K562 (cell line): ENCODE measurements at regions not wholly inside any gene's neighbourhood (a gene's known extent, or its start where the extent isn't known, plus 50 kb on each side); places are given as distances from the start of the nearest gene placed in this dataset.

Source experiments
- ATAC-seq: fragments of 200-7000 bp; cut with Tn5 transposase; 3 replicates; pipeline ENCODE4 v1.9.1; 2020; ENCODE audit warnings: moderate library complexity
- BruUV-seq: library from RNA; stranded (reverse); fragments of 400-500 nt; replicated peaks from 2 replicates; lab custom pipeline; 2021; lab: Mats Ljungman, UMichigan
- CTCF ChIA-PET: fragments of 300-600 bp; formaldehyde crosslinking; extraction: SDS; loops from one replicate; lab custom pipeline; 2021; ENCODE audit warnings: low intra/inter-chr PET ratio; lab: Yijun Ruan, JAX
- POLR2A ChIA-PET: fragments of 300-600, 350-650 bp; sonication (Branson Sonifier 250); formaldehyde crosslinking; extraction: SDS; loops from one replicate; lab custom pipeline; 2021; ENCODE audit warnings: antibody characterized with exemption, inconsistent platforms; lab: Yijun Ruan, JAX
- DNase-seq, 4 experiments: peaks; one replicate each; pipeline versions ENCODE4 v3.0.0 to v3.0.0-alpha.2; 2011 to 2018; ENCODE audit warnings: low spot score in 3 of 4, mixed read lengths in 3 of 4; ENCODE audit errors: extremely low read depth in 1 of 4
- FAIRE-seq: peaks from 2 replicates; lab custom pipeline; 2011; peaks lifted over from hg19 to GRCh38; lab: Jason Lieb, UNC
- H2AFZ ChIP-seq: 2 replicates; pipeline ENCODE4 v1.6.0; 2011; ENCODE audit warnings: low read depth, low read length, control low read depth, inconsistent platforms
- H3K27ac ChIP-seq: fragments of 200-600 bp; 3 replicates; pipeline ENCODE4 v1.8.0; 2011; ENCODE audit warnings: low read depth, mild to moderate bottlenecking, control low read depth, inconsistent platforms, low read length, moderate library complexity, mixed read lengths; ENCODE audit errors: extremely low read depth
- H3K27me3 ChIP-seq, 2 experiments: fragments of 300-600 bp in 1 of 2; 2 replicates in 1 of 2; 3 replicates in 1 of 2; pipeline versions ENCODE4 v1.6.0 to v1.8.0; 2011; ENCODE audit warnings: inconsistent platforms in 2 of 2, low read length in 2 of 2, mild to moderate bottlenecking in 1 of 2, mixed read lengths in 1 of 2, moderate library complexity in 1 of 2; ENCODE audit not compliant: control insufficient read depth in 2 of 2, insufficient read depth in 2 of 2
- H3K36me3 ChIP-seq: fragments of 300-600 bp; 3 replicates; pipeline ENCODE4 v1.8.0; 2011; ENCODE audit warnings: mild to moderate bottlenecking, low read length, inconsistent platforms; ENCODE audit not compliant: control insufficient read depth, insufficient read depth
- H3K4me1 ChIP-seq, 2 experiments: fragments of 200-600 bp in 1 of 2; replicated peaks in 1 of 2; 2 replicates in 1 of 2; 3 replicates in 1 of 2; pipeline versions ENCODE4 v1.5.1 to v1.8.0; 2011; ENCODE audit warnings: inconsistent platforms in 2 of 2, low read length in 2 of 2, mild to moderate bottlenecking in 1 of 2, mixed read lengths in 1 of 2, moderate library complexity in 1 of 2; ENCODE audit not compliant: control insufficient read depth in 2 of 2, insufficient read depth in 2 of 2
- H3K4me2 ChIP-seq: 2 replicates; pipeline ENCODE4 v1.6.1; 2011; ENCODE audit warnings: low read length, control low read depth, inconsistent platforms, mixed read lengths; ENCODE audit not compliant: insufficient read depth
- H3K4me3 ChIP-seq: fragments of 200-600 bp; sonication (generic), shearing (Covaris generic); 2 replicates; pipeline ENCODE4 v1.5.1; 2016; ENCODE audit warnings: control low read depth, inconsistent platforms
- H3K79me2 ChIP-seq: fragments of 200-600 bp; 3 replicates; pipeline ENCODE4 v1.8.0; 2011; ENCODE audit warnings: low read length, inconsistent platforms; ENCODE audit not compliant: control insufficient read depth, insufficient read depth
- H3K9ac ChIP-seq, 2 experiments: 2 replicates each; pipeline versions ENCODE4 v1.6.0 to v1.6.1; 2011; ENCODE audit warnings: low read depth in 2 of 2, low read length in 2 of 2, control low read depth in 1 of 2, inconsistent platforms in 1 of 2, mild to moderate bottlenecking in 1 of 2, mixed read lengths in 1 of 2; ENCODE audit not compliant: insufficient read depth in 1 of 2
- H3K9me1 ChIP-seq: one replicate; pipeline ENCODE4 v1.6.0; 2011; ENCODE audit warnings: inconsistent platforms, mild to moderate bottlenecking, low read length, moderate library complexity; ENCODE audit not compliant: control insufficient read depth, insufficient read depth
- H3K9me3 ChIP-seq: replicated peaks from 2 replicates; pipeline ENCODE4 v1.5.1; 2011; ENCODE audit warnings: low read depth, low read length, inconsistent platforms; ENCODE audit not compliant: control insufficient read depth, insufficient read depth
- H4K20me1 ChIP-seq: replicated peaks from 2 replicates; pipeline ENCODE4 v1.6.1; 2011; ENCODE audit warnings: low read length, inconsistent platforms, mixed read lengths; ENCODE audit not compliant: control insufficient read depth, insufficient read depth
- CAMTA2 ChIP-seq: fragments of 250-450 bp; sonication (Bioruptor Pico); conservative IDR thresholded peaks from 2 replicates; pipeline ENCODE4 v1.5.1; 2022
- CSDE1 ChIP-seq, 2 experiments: fragments of 450-650 bp; IDR thresholded peaks; 2 replicates each; pipeline ENCODE4 v1.6.1; 2016; ENCODE audit warnings: mild to moderate bottlenecking in 1 of 2
- EGR1 ChIP-seq: fragments of 450-650 bp; conservative IDR thresholded peaks from 2 replicates; pipeline ENCODE4 v1.6.1; 2017; ENCODE audit warnings: mild to moderate bottlenecking
- HDAC3 ChIP-seq: fragments of 450-650 bp; IDR thresholded peaks from 2 replicates; pipeline ENCODE4 v1.6.1; 2018; ENCODE audit warnings: borderline replicate concordance, mild to moderate bottlenecking, moderate library complexity; ENCODE audit not compliant: partially characterized antibody
- MCM5 ChIP-seq: fragments of 450-650 bp; IDR thresholded peaks from 2 replicates; pipeline ENCODE4 v1.6.1; 2016; ENCODE audit warnings: low read depth
- PKNOX1 ChIP-seq: fragments of 450-650 bp; IDR thresholded peaks from 2 replicates; pipeline ENCODE4 v1.6.1; 2016
- SUPT5H ChIP-seq: fragments of 450-650 bp; IDR thresholded peaks from 2 replicates; pipeline ENCODE4 v1.6.1; 2016
- TFE3 ChIP-seq: fragments of 450-650 bp; formaldehyde crosslinking; IDR thresholded peaks from 2 replicates; pipeline ENCODE4 v1.4.0; 2020; ENCODE audit warnings: mild to moderate bottlenecking, mixed read lengths
- THRB ChIP-seq: fragments of 450-650 bp; formaldehyde crosslinking; conservative IDR thresholded peaks from 2 replicates; pipeline ENCODE4 v1.4.0; 2022; ENCODE audit warnings: mild to moderate bottlenecking, missing genetic modification characterization
- ZBTB9 ChIP-seq: fragments of 450-650 bp; formaldehyde crosslinking; IDR thresholded peaks from 2 replicates; pipeline ENCODE4 v1.4.0; 2020; ENCODE audit warnings: mild to moderate bottlenecking, moderate library complexity
- ZFP30 ChIP-seq: fragments of 250-450 bp; sonication (Bioruptor Pico); IDR thresholded peaks from 2 replicates; pipeline ENCODE4 v1.8.0; 2022; ENCODE audit warnings: moderate library complexity, mild to moderate bottlenecking, inconsistent platforms, borderline replicate concordance
- ZZZ3 ChIP-seq: fragments of 450-650 bp; IDR thresholded peaks from 2 replicates; pipeline ENCODE4 v1.6.1; 2016; ENCODE audit warnings: antibody characterized with exemption, mild to moderate bottlenecking, moderate library complexity
- in situ Hi-C: fragments of 300-500 bp; cut with MboI; formaldehyde crosslinking; loops from 4 replicates; pipeline ENCODE4 v1.15.0; 2018; ENCODE audit warnings: inconsistent platforms, mixed read lengths
- intact Hi-C: fragments of 100-400 bp; cut with micrococcal nuclease; formaldehyde crosslinking; loops from 2 replicates; pipeline ENCODE4 v1.14.2; 2022

GRCh38 chr2:180356676-180357075 is 349.6 kb upstream of the CWC22 start:
- H3K9me3 ChIP-seq = peaks cover 2% of the 10 kb centered on the region; the same call in 1 of the 2 replicates
- no peaks in the 10 kb centered on the region for H3K36me3 ChIP-seq
- no peak overlapping the region for H3K4me2 ChIP-seq
- ChIA-PET POLR2A (no interaction called here), CTCF (no interaction called here)
- H3K27ac ChIP-seq = no peak overlapping the region
- H3K4me1 ChIP-seq = no peaks in the 10 kb centered on the region
- no peaks in the 10 kb centered on the region for H4K20me1 ChIP-seq
- no TSS peak for BruUV-seq
- ATAC-seq = no peak
- H3K4me3 ChIP-seq = no peak overlapping the region
- H3K79me2 ChIP-seq = no peaks in the 10 kb centered on the region
- no peak for DNase-seq
- no peaks in the 10 kb centered on the region for H3K27me3 ChIP-seq
- in situ Hi-C loops (no loop called here), intact Hi-C loops (no loop called here)
- FAIRE-seq = no peak
- H3K9me1 ChIP-seq = no peaks in the 10 kb centered on the region
- no peak overlapping the region for H2AFZ ChIP-seq
- no peak for TF ChIP-seq THRB (CRISPR knock-in tag)
- no peak for TF ChIP-seq CSDE1 (IDR thresholded peaks at IDR 0.05)
- no peak for TF ChIP-seq TFE3
- TF ChIP-seq ZBTB9 = no peak
- TF ChIP-seq SUPT5H = no peak
- TF ChIP-seq EGR1 = no peak
- no peak for TF ChIP-seq CAMTA2 (CRISPR knock-in tag)
- no peak for TF ChIP-seq ZFP30 (CRISPR knock-in tag)
- TF ChIP-seq HDAC3 = no peak
- TF ChIP-seq MCM5 = no peak
- no peak for TF ChIP-seq PKNOX1
- TF ChIP-seq ZZZ3 = no peak
- no peak overlapping the region for H3K9ac ChIP-seq
